ENCODE measurements at regions not wholly inside any gene's neighbourhood (a gene's known extent, or its start where the extent isn't known, plus 50 kb on each side); places are given as distances from the start of the nearest gene placed in this dataset.

DNA sequence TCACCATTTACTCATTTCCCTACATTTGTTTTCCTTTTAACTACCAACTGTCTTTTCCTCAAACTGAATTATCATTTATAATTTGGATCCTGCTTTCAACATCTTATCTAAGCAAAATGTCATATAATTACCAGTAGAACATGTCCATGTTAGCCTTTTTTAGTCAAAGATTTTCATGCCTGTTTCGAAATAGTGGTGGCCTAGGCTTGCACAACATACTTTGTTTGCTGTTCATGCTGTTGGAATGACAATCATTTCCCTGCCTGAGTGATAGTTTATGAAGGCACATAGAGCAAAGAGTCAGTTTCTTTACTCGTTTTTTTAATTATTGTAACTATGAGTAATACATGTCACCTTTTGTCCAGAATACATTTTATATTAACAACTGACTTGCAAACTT, 144.3 kb upstream of the ANO3 start:
- Histone ChIP-seq H3K27me3 (no peaks in the 10 kb centered on the region), H3K36me3 (no peaks in the 10 kb centered on the region), H3K4me3 (no peak overlapping the region), H3K9me3 (no peaks in the 10 kb centered on the region), H3K27ac (no peak overlapping the region), H3K4me1 (no peaks in the 10 kb centered on the region)
- WGBS, 2 donors, result 13 to 20% methylated on average over 2 of the region's 2 CpGs
- DNase-seq, result no peak
- TF ChIP-seq, protein P1, sequence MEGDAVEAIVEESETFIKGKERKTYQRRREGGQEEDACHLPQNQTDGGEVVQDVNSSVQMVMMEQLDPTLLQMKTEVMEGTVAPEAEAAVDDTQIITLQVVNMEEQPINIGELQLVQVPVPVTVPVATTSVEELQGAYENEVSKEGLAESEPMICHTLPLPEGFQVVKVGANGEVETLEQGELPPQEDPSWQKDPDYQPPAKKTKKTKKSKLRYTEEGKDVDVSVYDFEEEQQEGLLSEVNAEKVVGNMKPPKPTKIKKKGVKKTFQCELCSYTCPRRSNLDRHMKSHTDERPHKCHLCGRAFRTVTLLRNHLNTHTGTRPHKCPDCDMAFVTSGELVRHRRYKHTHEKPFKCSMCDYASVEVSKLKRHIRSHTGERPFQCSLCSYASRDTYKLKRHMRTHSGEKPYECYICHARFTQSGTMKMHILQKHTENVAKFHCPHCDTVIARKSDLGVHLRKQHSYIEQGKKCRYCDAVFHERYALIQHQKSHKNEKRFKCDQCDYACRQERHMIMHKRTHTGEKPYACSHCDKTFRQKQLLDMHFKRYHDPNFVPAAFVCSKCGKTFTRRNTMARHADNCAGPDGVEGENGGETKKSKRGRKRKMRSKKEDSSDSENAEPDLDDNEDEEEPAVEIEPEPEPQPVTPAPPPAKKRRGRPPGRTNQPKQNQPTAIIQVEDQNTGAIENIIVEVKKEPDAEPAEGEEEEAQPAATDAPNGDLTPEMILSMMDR (IDR thresholded peaks at IDR 0.05), result no peak
- no peak for TF ChIP-seq POLR2A (IDR thresholded peaks at IDR 0.05)
- intact Hi-C loops (cut with DNase I), result no loop called here

DNA sequence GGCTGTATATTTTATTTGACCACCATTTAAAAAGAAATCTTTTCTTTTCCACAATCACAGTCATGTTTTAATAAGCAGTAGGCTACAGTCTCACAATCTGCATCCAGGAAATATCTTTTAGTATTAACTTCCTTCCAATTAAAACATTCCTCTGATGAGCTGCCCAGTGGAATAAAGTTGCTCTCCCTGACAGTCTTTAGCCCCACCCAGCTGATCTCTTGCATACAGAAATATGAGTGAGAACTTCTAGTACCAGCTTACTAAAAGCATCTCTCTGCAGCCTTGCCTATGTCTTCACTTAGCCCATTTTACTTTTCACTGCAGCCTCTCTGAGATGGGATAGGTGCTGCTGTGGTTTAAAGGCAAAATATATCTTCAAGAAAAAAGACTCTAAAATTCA, 143.4 kb upstream of the ANO3 start:
- Histone ChIP-seq H3K4me3 (no peak overlapping the region), H3K9me3 (no peaks in the 10 kb centered on the region), H3K4me1 (no peaks in the 10 kb centered on the region), H3K27me3 (no peaks in the 10 kb centered on the region), H3K36me3 (no peaks in the 10 kb centered on the region), H3K27ac (no peak overlapping the region)
- TF ChIP-seq POLR2A (IDR thresholded peaks at IDR 0.05), result no peak
- TF ChIP-seq, protein P1 (IDR thresholded peaks at IDR 0.05), result no peak
- DNase-seq, result no peak
- intact Hi-C loops (cut with DNase I), result no loop called here

DNA sequence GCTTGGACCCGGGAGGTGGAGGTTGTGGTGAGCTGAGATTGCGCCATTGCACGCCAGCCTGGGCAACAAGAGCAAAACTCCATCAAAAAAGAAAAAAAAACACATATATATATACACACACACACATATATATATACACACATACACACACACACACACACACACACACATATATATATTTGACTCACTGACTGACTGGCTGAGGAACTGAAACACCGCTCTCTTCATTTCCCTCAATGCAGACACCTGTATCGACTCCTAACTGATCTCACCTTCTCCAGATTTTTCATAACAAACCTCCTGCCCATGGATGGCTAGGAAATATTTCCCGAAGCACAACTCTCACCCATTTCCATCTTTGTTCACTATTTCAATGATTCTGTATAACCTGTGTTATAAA, 140.7 kb upstream of the ANO3 start:
- H3K9me3 ChIP-seq, result no peaks in the 10 kb centered on the region
- no peaks in the 10 kb centered on the region for H3K4me1 ChIP-seq
- intact Hi-C loops (cut with DNase I), result no loop called here
- TF ChIP-seq, protein P1 (IDR thresholded peaks at IDR 0.05), result no peak
- TF ChIP-seq POLR2A (IDR thresholded peaks at IDR 0.05), result no peak
- H3K27me3 ChIP-seq, result no peaks in the 10 kb centered on the region
- H3K4me3 ChIP-seq, result no peak overlapping the region
- no peak for DNase-seq
- 75 to 93% methylated on average over 6 of the region's 6 CpGs for WGBS, 2 donors
- H3K27ac ChIP-seq, result no peak overlapping the region
- no peaks in the 10 kb centered on the region for H3K36me3 ChIP-seq

DNA sequence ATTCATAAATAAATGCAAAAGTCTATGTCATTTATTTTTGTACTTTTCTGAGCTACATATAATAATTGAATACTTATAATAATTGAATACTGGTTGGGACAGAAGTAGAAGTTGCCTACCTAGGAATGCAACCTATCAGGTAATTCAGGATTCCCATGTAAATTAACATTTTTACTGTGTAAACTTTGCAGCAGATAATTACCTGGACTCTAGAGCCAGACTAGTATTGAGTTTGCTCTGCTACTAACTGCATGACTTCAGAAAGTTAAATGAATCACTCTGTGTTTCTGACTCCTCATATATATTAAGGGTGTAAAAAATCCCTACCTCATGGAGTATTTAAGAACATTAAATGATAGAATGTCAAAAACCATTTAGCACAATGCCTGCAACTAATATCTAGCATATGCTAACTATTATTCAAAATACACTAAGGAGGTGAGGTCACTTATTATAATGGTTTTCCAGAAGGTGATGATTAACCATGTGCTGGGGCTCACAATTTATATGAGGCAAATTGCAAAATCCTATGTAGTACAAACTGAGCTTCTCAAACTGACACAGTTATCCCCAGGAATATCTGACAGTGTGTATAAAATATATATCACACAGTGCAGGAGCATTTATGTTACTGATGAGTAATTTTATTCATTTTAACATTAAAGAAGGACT, 138.1 kb upstream of the ANO3 start:
- intact Hi-C loops (cut with DNase I), result no loop called here
- DNase-seq, result no peak
- TF ChIP-seq POLR2A (IDR thresholded peaks at IDR 0.05), result no peak
- TF ChIP-seq, protein P1 (IDR thresholded peaks at IDR 0.05), result no peak

DNA sequence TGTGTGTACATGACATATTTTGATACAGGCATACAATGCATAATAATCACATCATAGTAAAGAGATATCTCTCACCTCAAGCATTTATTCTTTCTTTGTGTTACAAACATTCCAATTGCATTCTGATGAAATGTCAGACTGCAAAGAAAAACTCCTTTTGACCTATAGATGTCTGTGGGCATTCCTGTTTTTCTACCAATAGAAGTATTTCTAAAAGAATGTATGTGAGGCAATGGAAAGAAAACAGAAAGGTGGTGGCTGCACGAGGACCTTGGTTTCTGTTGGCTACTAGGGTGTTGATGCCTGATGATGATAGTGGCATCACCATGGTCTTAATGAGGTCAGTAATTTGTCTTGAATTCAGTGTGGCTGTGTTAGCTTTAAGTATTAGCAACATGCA, 137.0 kb upstream of the ANO3 start:
- Histone ChIP-seq H3K36me3 (no peaks in the 10 kb centered on the region), H3K27me3 (no peaks in the 10 kb centered on the region), H3K4me1 (no peaks in the 10 kb centered on the region), H3K9me3 (no peaks in the 10 kb centered on the region), H3K4me3 (no peak overlapping the region), H3K27ac (no peak overlapping the region)
- intact Hi-C loops (cut with DNase I), result no loop called here
- no peak for DNase-seq
- WGBS, 2 donors, result 61 to 62% methylated on average over 1 of the region's 1 CpG
- TF ChIP-seq, protein P1 (IDR thresholded peaks at IDR 0.05), result no peak

More for the DNA sequence above, 138.1 kb upstream of the ANO3 start:
- H3K27ac ChIP-seq, result no peak overlapping the region
- no peaks in the 10 kb centered on the region for H3K4me1 ChIP-seq
- no peaks in the 10 kb centered on the region for H3K36me3 ChIP-seq
- H3K9me3 ChIP-seq, result no peaks in the 10 kb centered on the region
- no peak overlapping the region for H3K4me3 ChIP-seq
- H3K27me3 ChIP-seq, result no peaks in the 10 kb centered on the region
